GM06990 (cell line): ENCODE measurements at regions not wholly inside any gene's neighbourhood (a gene's known extent, or its start where the extent isn't known, plus 50 kb on each side); places are given as distances from the start of the nearest gene placed in this dataset.
A peak's percentile ranks its signal among the peaks of the same experiment; 100 is the strongest.

ENCODE experiments used
- DNase-seq: peaks from one replicate; pipeline ENCODE4 v3.0.0-alpha.2; 2011; ENCODE audit not compliant: insufficient read length; ENCODE audit errors: extremely low read depth
- H3K27me3 ChIP-seq: replicated peaks from 2 replicates; pipeline ENCODE4 v1.6.0; 2011; ENCODE audit warnings: low read length; ENCODE audit not compliant: control insufficient read depth, insufficient read depth
- H3K36me3 ChIP-seq: 2 replicates; pipeline ENCODE4 v1.5.1; 2011; ENCODE audit warnings: low read length; ENCODE audit not compliant: control insufficient read depth, insufficient read depth
- H3K4me3 ChIP-seq: replicated peaks from 2 replicates; pipeline ENCODE4 v1.5.1; 2011; ENCODE audit warnings: low read depth, mild to moderate bottlenecking, control low read depth, low read length
- CTCF ChIP-seq: IDR thresholded peaks from 2 replicates; pipeline ENCODE4 v1.5.1; 2011; ENCODE audit warnings: low read length, control low read depth, mild to moderate bottlenecking, inconsistent platforms; ENCODE audit not compliant: insufficient read depth, poor library complexity, severe bottlenecking

- no peaks in the 10 kb centered on the region for H3K27me3 ChIP-seq
- no peak for TF ChIP-seq CTCF
- no peaks in the 10 kb centered on the region for H3K36me3 ChIP-seq
- H3K4me3 ChIP-seq: no peak overlapping the region
- no peak for DNase-seq
Observed at GRCh38 chr18:56545464-56545863, 92.9 kb downstream of the TXNL1 start.

- DNase-seq: no peak
- TF ChIP-seq CTCF: no peak
- H3K36me3 ChIP-seq: no peaks in the 10 kb centered on the region
- no peak overlapping the region for H3K4me3 ChIP-seq
- H3K27me3 ChIP-seq: no peaks in the 10 kb centered on the region
Observed at GRCh38 chr18:56542476-56542875, 95.9 kb downstream of the TXNL1 start.

GRCh38 chr18:56541793-56542192 lies 96.6 kb downstream of the TXNL1 start:
- Histone ChIP-seq H3K27me3 (no peaks in the 10 kb centered on the region), H3K36me3 (no peaks in the 10 kb centered on the region), H3K4me3 (no peak overlapping the region)
- DNase-seq: no peak
- no peak for TF ChIP-seq CTCF

- Histone ChIP-seq H3K36me3 (no peaks in the 10 kb centered on the region), H3K27me3 (no peaks in the 10 kb centered on the region), H3K4me3 (no peak overlapping the region)
- no peak for DNase-seq
- no peak for TF ChIP-seq CTCF
Observed at GRCh38 chr18:56541340-56541739, 97.1 kb downstream of the TXNL1 start.

GRCh38 chr18:56538746-56539145 lies 99.6 kb downstream of the TXNL1 start:
- Histone ChIP-seq H3K27me3 (no peaks in the 10 kb centered on the region), H3K36me3 (no peaks in the 10 kb centered on the region), H3K4me3 (no peak overlapping the region)
- no peak for TF ChIP-seq CTCF
- DNase-seq: no peak

- Histone ChIP-seq H3K27me3 (no peaks in the 10 kb centered on the region), H3K36me3 (no peaks in the 10 kb centered on the region), H3K4me3 (no peak overlapping the region)
- DNase-seq: peak; percentile 56
- no peak for TF ChIP-seq CTCF
Observed at GRCh38 chr18:56532176-56532840, 106.1 kb downstream of the TXNL1 start.
